HG03103 (cell line): ENCODE measurements at regions not wholly inside any gene's neighbourhood (a gene's known extent, or its start where the extent isn't known, plus 50 kb on each side); places are given as distances from the start of the nearest gene placed in this dataset.

ENCODE experiments used
- ATAC-seq: cut with Tn5 transposase; IDR thresholded peaks from one replicate; pipeline ENCODE4 v1.9.1; 2021; ENCODE audit warnings: low read depth; ENCODE audit not compliant: unreplicated experiment

DNA sequence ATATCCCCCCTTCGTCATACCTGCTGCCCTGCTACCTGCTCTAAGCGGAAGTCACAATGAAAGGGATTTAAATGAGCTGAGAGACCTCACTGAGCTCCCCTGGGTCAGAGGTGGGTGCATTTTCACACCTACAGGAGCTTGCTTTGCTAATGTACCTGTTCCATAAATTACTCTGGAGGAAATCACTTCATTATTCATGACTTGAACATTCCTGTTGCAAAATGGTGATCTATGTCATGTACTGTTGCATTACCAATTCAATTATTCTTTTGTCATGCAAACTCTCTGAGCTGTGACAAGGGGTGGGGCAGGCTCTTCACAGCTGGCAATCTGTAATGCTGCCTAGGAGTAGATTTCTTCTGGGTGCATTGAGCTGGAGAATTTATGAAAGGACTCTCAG lies 761.3 kb downstream of the TSN start:
- ATAC-seq, result no peak

DNA sequence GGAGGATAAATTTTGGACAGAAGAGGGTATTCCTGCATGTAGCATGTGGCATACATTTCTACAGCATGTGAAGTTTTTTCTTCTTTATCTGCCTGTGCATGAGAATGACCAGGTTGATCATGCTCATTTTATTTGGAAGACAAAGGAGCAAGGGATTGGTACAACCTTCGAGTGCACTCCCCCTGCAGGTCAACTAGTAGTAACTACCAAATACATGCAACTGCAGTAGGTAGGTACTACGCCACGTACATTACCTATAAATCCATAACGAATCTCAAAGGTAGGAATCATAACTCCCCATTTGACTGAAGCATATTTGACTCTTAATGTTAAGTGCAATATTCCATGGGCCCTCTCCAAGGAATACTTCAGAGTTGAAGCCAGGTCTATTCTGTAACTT lies 763.9 kb downstream of the TSN start:
- no peak for ATAC-seq

GRCh38 chr2:122519821-122520611 lies 764.6 kb downstream of the TSN start:
- ATAC-seq, result no peak

- no peak for ATAC-seq
Observed at GRCh38 chr2:122523143-122523542, 767.7 kb downstream of the TSN start.

GRCh38 chr2:122523981-122524380 lies 768.5 kb downstream of the TSN start:
- no peak for ATAC-seq

GRCh38 chr2:122525336-122525735 lies 769.9 kb downstream of the TSN start:
- ATAC-seq, result no peak

- ATAC-seq, result no peak
Observed at GRCh38 chr2:122528061-122528460, 772.6 kb downstream of the TSN start.

- no peak for ATAC-seq
Observed at GRCh38 chr2:122528958-122529705, 773.7 kb downstream of the TSN start.

GRCh38 chr2:122530814-122531213 lies 775.4 kb downstream of the TSN start:
- no peak for ATAC-seq

GRCh38 chr2:122531290-122532071 lies 776.0 kb downstream of the TSN start:
- ATAC-seq, result no peak

DNA sequence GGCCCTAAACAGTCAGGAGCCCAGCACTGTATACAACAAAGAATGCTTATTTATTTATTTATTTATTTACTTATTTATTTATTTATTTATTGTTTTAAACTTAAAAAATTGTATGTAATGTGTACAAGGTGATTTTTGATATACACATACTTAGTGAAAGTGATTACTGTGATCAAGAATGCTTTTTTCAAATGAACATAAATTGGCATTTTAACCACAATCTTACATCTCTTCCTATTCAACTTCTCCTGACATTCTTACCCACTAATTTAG lies 776.6 kb downstream of the TSN start:
- no peak for ATAC-seq

GRCh38 chr2:122532481-122532880 lies 777.0 kb downstream of the TSN start:
- no peak for ATAC-seq

DNA sequence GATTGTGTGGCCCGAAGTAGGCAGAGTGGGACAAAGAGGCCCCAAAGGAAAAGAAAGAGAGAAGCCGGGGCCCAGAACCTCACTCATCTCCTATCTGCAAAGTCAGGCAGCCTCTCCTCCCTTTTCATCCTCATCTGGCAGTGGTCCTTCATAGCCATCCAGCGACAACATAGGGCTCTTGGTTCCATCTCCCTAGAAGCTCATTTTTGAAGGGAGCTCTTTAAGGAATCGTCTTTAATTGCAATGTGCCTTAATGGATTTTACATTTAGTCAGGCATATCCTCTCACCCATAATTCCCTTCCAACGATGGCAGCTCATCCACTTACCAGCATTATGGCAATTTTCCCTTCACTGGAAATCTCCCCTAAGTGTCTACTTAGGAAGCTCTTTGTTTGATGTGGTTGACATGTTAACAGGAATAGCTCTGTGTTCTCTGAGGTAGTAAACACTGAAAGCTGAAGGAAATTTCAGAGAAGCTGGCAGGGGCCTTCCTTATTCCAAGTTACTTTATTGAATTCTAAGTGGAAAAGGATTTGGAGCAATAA lies 780.6 kb downstream of the TSN start:
- ATAC-seq, result no peak

DNA sequence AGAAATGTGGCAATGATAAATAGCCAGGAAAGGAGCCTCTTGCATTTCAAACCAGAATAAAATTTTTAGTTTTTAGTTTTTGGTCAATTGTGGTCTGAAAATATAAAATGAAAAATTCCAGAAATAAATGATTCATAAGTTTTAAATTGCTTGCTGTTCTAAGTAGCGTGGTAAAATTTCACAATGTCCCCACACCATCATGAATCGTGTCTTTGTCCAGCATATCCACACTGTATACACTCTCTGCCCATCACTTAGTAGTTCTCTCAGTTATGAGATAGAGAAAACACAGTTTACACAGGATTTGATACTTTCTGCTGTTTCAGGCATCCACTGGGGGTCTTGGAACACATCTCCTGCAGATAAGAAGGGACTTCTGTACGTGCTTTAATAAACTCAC lies 783.9 kb downstream of the TSN start:
- no peak for ATAC-seq

DNA sequence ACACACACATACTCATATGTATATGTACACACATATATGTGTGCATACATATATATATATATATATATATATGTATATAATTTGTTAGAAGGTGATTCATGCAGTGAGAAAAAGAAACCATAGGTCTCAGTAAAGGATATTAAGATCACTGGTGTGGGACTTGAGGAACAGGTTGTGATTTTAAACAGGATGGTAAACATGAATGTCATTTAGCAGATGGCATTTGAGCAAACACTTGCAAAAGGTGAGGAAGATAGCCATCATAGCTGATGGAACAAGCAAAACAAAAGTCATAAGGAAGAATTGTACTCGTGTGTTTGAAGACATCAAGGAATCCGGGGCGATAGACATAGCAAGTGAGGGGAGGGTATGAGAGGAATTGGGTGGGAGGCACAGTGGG lies 784.5 kb downstream of the TSN start:
- no peak for ATAC-seq

DNA sequence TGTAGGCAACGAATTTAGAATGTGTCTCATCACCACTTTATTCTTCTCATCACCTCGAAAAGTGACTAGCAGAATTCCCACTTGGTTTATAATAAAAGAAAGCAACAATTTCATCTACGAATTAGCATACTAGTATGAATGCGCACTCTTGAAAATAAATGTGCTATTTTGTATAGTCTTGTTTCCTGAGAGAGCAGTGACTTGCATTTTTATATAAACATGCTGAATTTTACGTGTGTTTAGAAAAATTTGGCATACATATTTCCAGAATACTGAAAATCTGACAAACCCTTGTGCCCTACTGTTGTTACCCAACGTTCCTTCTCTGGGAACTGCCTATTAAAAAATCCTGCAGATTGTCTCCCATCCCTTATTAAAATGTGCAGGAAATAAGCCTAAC lies 786.8 kb downstream of the TSN start:
- ATAC-seq, result no peak

GRCh38 chr2:122542646-122543045 lies 787.2 kb downstream of the TSN start:
- ATAC-seq, result no peak

- ATAC-seq, result no peak
Observed at GRCh38 chr2:122543815-122544214, 788.4 kb downstream of the TSN start.

- no peak for ATAC-seq
Observed at GRCh38 chr2:122545821-122546220, 790.4 kb downstream of the TSN start.

- ATAC-seq, result no peak
Observed at GRCh38 chr2:122562775-122563174, 807.3 kb downstream of the TSN start.

DNA sequence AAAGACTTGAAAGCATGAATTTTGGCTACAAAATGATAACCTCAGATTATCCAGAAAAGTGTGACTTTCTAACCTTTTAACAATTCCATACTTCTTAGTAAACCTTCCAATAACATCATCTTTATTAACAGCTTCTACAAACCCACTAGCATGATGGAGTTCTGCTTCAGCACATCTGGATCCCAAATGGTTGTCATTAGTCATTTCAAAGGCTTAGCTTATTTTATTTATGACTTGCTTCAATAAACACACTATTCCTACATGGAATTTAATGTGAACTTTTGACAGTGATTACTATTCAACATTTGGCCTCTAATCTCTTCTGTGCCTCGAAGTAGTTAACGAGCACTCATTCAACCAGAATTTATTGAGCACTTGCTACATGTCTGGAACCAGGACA lies 808.3 kb downstream of the TSN start:
- ATAC-seq, result no peak
